GM18909 (cell line): ENCODE measurements at regions not wholly inside any gene's neighbourhood (a gene's known extent, or its start where the extent isn't known, plus 50 kb on each side); places are given as distances from the start of the nearest gene placed in this dataset.
"Not testable (repeated sequence)": the region's sequence is repeated elsewhere in the genome, so short reads cannot be mapped to it uniquely, and the experiment has no call there.

Source experiments
- ATAC-seq: cut with Tn5 transposase; IDR thresholded peaks from one replicate; pipeline ENCODE4 v1.9.1; 2021; ENCODE audit warnings: mild to moderate bottlenecking; ENCODE audit not compliant: unreplicated experiment, poor library complexity

GRCh38 chr11:122023614-122024250, 92.3 kb downstream of the BLID start:
- ATAC-seq, result no peak

GRCh38 chr11:122022646-122023045, 93.4 kb downstream of the BLID start:
- ATAC-seq, result no peak

DNA sequence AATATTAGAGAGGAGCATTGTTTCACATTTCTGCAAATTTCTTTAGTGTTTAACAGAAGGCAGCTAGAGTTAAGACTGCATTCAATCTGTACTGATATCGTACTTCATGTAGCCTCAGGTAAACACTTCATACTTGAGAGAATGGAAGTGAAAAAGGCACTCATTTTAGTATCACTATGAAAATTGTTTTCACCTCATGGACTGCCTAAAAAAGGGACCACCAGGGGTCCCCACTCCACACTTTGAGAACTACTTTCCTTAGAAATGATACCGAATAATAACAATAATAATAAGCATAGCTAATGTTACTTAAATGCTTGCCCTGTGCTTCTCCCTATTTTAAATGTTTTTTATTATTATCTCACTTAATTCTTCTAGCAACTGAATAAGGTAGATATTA, 95.1 kb downstream of the BLID start:
- ATAC-seq, result no peak

DNA sequence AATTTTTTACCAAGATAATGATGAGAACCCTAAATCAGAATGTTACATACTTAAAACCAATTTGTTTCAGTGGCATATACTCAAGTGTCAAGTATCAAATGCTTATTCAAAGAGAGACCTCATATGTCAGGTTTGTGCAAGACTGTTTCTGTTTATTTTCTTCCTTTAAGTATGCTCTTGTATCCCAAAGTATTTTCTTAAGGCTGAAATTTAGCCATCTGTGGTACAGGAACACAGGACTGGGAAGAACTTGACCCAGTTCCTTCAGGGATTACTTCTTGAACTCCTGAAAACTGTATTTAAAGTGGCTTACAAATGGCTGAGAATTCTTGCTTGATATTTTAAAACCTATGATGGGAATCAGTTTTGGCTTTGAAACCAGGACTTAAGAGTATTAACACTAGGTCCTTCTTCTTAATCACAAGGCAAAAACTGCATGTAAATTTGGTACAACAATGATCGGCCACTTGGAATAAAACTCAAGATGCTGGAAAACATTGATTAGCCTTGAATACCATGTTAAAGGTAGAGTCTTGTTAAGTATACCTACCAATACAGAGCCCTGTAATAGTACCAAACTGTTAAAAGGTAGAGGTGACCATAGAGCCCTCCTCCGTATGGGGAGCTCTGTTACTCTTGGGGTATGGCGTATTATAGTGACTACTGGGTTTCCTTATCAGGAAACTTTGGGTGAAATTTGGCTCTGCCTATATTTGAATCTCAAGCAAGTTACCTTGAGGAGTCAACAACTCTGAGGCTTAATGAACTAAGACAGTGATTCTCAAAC, 95.9 kb downstream of the BLID start:
- no peak for ATAC-seq

DNA sequence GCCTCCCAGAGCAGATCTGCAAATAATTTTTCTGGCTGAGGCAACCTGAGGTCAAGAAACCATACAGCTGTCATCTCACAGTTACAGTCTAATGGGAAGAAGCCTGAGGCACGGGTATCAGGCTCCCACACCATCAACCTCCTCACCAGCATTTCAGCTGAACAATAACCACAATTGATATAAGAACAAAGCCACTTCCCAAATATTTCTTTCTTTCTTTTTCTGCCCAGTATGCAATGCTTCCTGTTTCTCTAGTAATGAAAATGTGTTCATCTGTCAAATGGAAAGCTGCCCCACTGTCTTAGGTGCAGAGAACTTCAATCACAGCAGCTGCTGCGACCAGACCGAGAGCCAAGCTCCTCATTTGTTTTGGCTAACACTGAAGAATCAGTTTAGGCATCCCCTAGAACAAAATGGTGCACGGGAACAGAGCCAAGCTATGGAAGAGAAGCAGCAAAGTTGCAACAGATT, 108.4 kb downstream of the BLID start:
- ATAC-seq, result no peak

- ATAC-seq, result no peak
These were observed 111.6 kb downstream of the BLID start for GRCh38 chr11:122004446-122004845.

DNA sequence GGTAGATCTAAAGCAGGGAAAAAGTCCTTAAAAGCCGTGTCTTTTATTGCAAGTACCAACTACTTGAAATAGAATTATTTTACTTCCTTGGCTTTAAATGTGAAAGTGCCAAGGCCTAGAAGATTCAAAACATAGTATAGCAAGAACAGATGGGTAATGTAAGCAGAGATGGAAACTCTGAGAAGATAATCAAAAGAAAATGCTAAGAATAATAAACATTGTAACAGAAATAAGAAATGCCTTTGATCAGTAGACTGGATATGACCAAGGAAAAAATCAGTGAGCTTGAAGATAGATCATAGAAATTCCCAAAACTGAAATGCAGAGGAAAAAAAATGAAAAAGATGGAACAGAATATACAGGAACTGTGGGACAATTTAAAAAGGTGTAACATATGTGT, 113.1 kb downstream of the BLID start:
- no peak for ATAC-seq

DNA sequence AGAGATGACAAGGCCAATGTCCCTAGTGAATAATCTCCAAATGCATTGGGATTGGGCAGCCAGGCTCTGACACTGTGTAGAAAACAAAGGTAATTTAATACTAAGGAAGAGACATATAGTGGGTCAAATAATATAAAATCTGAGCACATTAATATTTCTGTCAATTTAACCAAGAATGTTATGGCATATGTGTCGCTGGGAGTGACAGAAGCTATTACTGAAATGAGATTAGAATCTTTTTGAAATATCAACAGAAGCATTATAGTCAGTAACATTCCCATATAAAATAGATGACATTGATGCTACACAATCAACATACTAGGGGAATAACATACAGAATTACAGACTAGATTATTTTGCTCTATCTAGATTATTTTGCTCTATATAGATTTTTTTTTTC, 114.0 kb downstream of the BLID start:
- no peak for ATAC-seq

- no peak for ATAC-seq
These were observed 116.4 kb downstream of the BLID start for GRCh38 chr11:121999651-122000050.

GRCh38 chr11:121996574-121996973, 119.4 kb downstream of the BLID start:
- ATAC-seq, result no peak

GRCh38 chr11:121983901-121984300, 132.1 kb downstream of the BLID start:
- ATAC-seq, result no peak

- not testable (repeated sequence) for ATAC-seq
These were observed 138.1 kb downstream of the BLID start for GRCh38 chr11:121977914-121978313.

GRCh38 chr11:121968638-121969037, 147.4 kb downstream of the BLID start:
- ATAC-seq, result no peak

- ATAC-seq, result no peak
These were observed 148.8 kb downstream of the BLID start for GRCh38 chr11:121967131-121967704.

DNA sequence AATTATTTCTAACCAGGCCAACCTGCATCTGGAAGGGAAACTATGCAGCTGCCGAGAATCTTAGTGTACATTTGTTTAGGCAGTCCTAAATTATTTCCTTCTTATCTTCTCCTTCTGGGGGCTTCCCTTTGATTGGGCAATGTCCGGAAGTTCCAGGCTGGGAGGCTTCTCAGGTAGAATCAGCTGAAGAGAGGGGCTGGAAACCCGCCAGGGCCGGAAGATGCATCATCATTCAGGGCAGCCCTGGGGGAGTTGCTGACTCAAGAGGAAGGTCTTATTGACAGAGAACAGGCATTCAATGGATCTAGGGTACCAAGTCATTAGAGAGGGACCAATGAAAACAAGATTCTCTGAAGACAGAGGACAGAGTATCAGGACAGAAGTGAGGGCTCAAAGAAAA, 150.7 kb downstream of the BLID start:
- ATAC-seq, result no peak

- ATAC-seq, result no peak
These were observed 151.4 kb downstream of the BLID start for GRCh38 chr11:121964591-121964990.

GRCh38 chr11:121963846-121964245, 152.2 kb downstream of the BLID start:
- ATAC-seq, result not testable (repeated sequence)

DNA sequence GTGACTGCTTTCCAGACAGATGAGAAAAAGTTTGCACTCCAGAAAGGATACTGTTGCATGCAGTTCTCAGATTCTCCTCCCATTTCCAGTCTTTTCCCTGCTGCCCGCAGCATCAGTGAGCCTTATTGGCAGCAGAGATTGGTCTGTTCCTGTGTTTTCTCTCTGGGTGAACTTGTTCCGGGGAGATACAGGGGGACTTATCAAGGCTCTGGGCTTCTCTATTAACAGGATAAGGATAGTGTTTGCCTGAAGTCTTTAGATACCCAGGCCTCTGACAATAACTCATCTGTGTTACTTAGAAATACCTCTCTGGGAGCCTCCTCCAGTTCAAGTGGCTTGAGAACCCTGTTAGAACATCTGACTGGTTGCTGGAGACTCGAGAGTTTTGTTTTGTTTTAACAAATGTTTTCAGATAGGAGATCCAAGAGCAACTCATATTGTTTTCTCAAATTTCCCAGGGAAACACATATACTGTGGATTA, 154.7 kb downstream of the BLID start:
- ATAC-seq, result no peak

DNA sequence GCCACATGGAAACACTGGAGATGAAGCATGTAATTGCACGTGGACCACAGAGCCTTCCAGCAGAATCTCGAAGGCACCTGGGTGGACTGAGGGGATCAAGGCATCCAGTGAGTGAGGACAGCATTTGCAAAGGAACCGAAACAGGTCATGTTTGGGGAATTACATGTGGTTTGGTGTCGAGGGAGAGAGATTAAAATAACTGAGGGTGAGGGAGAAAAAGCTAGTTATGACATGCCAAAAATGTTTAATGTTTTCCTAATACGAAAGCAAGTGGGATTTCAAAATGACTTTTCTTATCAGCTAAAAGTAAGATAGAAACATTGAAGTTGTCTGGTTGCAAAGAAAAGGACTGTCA, 157.1 kb downstream of the BLID start:
- no peak for ATAC-seq

DNA sequence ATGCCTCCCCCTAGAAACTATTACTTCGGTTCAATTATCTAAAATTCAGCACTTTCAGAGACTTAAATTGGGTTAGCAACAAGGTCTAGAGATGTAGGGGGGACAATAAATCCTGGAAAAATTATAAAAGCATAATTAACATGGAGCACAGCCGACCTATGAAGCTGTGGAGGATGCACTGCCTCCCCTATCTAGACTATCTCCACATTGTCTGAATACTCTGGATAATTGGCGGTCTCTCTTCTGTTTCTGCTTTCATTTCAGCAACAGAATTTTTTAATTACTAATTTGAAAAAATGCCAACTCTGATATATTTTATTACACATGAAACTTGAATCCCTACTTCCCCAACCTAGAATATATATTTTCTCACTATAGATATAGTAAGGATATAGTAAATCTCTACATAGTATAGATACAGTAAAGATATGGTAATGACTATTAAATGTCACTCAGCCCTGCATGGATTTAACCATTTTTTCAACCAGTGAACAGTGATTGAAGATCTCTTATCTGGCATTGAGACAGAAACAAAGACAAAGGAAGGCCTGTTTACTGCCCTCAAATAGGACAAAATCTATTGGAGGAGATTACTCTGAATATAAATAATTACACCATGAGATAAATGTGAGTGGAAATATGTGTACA, 157.6 kb downstream of the BLID start:
- no peak for ATAC-seq

DNA sequence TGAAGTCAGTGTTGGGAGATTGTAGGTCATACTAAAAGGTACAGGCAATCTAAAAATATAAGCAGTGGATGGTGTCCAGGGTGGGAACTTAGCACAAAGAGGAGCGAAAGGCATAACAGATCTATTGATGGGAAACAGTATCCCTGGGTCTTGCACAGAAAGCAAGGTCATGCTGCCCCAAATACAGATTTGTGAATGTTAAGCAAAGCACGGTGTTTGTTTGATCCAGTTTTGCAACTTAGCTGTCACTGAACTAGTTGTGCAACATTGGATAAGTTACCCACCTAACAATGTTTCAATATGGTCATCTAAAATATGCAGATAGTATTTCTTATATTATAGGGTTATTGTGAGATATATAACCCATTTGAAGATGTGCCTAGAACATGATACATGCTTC, 162.9 kb downstream of the BLID start:
- ATAC-seq, result no peak
